BJ (cell line): ENCODE measurements at regions not wholly inside any gene's neighbourhood (a gene's known extent, or its start where the extent isn't known, plus 50 kb on each side); places are given as distances from the start of the nearest gene placed in this dataset.

ENCODE experiments used
- CTCF ChIA-PET: fragments of 350-600 bp; formaldehyde crosslinking; extraction: SDS; loops from one replicate; lab custom pipeline; 2021; ENCODE audit warnings: antibody characterized with exemption, inconsistent platforms; lab: Yijun Ruan, JAX
- POLR2A ChIA-PET: fragments of 300-600 bp; sonication (Branson Sonifier 250); formaldehyde crosslinking; extraction: SDS; loops from one replicate; lab custom pipeline; 2021; ENCODE audit warnings: antibody characterized with exemption; lab: Charles Lee
- DNase-seq: peaks from one replicate; pipeline ENCODE4 v3.0.0-alpha.2; 2011; ENCODE audit warnings: low read depth
- H3K27me3 ChIP-seq: 2 replicates; pipeline ENCODE4 v1.6.0; 2011; ENCODE audit warnings: low read length; ENCODE audit not compliant: control insufficient read depth, insufficient read depth
- H3K36me3 ChIP-seq: 2 replicates; pipeline ENCODE4 v1.5.1; 2011; ENCODE audit warnings: low read length; ENCODE audit not compliant: control insufficient read depth, insufficient read depth
- H3K4me3 ChIP-seq: 2 replicates; pipeline ENCODE4 v1.5.1; 2011; ENCODE audit warnings: low read depth, mild to moderate bottlenecking, control low read depth, low read length
- TF ChIP-seq, protein P1 (sequence below): IDR thresholded peaks from 2 replicates; pipeline ENCODE4 v1.5.1; 2011; ENCODE audit warnings: low read depth, mild to moderate bottlenecking, control low read depth, inconsistent platforms, low read length, moderate library complexity; ENCODE audit not compliant: insufficient read depth

DNA sequence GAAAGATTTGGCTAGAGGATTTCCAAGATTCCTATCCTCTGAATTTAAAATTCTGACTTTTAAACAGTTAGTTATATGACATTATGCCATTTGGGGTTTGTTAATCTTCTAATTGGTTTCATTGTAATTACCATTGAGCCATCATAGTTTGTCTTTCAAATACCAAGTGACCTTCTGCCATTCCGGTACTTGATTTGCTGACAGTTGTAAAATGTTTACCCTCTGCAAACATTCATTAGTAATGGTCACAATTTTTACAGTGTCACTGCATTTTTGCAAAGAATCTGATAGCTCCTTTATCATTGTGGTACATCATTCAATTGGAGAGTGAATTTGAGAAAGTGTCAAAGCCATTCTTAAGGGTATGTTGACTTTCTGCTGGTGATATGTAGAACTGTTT, 645.0 kb upstream of the TBL1XR1 start:
- Histone ChIP-seq H3K27me3 (no peaks in the 10 kb centered on the region), H3K36me3 (no peaks in the 10 kb centered on the region), H3K4me3 (no peak overlapping the region)
- DNase-seq: no peak
- POLR2A ChIA-PET: no interaction called here
- CTCF ChIA-PET: no interaction called here
- TF ChIP-seq, protein P1, sequence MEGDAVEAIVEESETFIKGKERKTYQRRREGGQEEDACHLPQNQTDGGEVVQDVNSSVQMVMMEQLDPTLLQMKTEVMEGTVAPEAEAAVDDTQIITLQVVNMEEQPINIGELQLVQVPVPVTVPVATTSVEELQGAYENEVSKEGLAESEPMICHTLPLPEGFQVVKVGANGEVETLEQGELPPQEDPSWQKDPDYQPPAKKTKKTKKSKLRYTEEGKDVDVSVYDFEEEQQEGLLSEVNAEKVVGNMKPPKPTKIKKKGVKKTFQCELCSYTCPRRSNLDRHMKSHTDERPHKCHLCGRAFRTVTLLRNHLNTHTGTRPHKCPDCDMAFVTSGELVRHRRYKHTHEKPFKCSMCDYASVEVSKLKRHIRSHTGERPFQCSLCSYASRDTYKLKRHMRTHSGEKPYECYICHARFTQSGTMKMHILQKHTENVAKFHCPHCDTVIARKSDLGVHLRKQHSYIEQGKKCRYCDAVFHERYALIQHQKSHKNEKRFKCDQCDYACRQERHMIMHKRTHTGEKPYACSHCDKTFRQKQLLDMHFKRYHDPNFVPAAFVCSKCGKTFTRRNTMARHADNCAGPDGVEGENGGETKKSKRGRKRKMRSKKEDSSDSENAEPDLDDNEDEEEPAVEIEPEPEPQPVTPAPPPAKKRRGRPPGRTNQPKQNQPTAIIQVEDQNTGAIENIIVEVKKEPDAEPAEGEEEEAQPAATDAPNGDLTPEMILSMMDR: no peak

DNA sequence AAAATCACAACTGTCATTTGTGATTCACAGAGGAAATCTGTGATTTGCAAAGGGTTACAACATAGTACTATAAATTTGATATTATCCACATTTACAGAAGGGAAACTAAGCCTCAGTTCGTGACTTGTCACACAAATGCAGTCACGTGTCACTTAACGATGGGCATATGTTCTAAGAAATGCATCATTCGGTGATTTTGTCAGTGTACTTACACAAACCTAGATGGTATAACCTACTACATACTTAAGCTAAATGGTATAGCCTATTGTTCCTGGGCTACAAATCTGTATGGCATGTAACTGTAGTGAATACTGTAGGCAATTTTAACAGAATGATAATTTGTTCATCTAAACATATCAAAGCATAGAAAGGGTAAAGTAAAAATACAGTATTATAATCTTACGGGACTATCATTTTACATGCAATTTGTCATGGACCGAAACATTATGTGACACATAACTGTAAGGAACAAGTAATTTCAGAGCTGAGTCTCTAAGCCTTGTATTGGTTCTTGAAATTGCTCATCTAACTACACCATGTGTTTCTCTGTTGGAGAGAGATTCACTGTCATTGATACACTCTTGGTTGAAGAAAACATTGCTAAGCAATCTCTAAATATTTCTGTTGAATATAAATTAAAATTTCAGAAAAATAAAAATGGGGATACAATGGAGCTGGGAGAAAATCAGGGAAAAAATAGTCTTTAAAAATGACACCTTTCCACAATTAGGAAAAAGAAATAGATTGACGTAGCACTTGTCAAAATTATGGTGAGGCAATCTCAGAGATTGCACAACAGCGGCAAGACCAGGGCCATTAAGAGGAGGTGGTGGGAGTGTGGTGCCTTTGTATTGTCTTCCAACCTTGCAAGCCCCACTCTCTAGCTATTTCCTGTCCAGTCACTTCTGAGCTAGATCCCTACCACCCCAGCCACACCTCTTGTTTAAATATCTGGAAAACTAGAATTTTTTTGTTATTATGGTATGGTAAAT, 645.8 kb upstream of the TBL1XR1 start:
- no peak for DNase-seq
- ChIA-PET POLR2A (no interaction called here), CTCF (interaction anchor here (1.4 kb wide), 1 partner anchor 9 kb away, joined by 4 read pairs; no protein-coding TSS in a partner anchor)

DNA sequence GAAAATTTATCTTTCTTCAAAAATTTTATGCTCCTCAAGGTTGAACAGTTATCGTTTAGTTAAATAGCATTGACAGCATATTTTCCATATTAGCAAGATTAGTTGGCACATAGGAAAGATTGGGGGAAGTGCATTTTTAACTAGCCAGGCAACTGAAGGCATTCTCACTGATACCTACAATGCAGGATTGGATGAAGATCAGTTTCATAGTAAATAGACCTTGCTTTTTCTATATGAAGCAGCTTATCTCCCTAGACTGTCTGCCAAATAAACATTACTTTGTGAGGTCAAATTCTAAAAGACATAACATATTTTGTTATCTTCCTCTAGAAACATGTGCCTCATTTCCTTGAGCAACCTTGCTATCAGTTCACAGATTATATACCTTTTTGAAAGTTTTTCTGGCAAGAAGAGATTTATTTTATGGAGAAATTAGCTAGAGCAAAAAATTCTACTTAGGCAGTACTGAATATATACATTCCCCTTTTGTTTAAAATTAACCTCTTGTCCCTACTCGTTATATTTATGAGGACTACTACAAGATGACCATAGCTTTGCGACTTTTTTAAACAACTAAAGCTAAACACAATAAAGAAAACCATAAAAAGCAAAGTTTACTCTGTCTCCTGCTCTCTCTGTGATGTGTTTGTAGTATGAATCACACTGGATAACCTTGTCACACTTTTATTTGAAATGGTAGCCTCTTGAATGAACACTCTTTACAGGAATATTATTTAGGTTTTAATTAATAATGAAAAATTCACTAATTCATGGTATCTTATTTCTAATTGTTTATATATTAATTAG, 654.9 kb upstream of the TBL1XR1 start:
- TF ChIP-seq, protein P1: no peak
- H3K4me3 ChIP-seq: no peak overlapping the region
- ChIA-PET POLR2A (no interaction called here), CTCF (interaction anchor here (0.8 to 1.2 kb wide), 2 partner anchors 8 to 720 kb away, joined by 3 to 4 read pairs; no protein-coding TSS in a partner anchor)
- no peaks in the 10 kb centered on the region for H3K36me3 ChIP-seq
- no peak for DNase-seq
- H3K27me3 ChIP-seq: no peaks in the 10 kb centered on the region

More for the DNA sequence above, 645.8 kb upstream of the TBL1XR1 start:
- Histone ChIP-seq H3K4me3 (no peak overlapping the region), H3K27me3 (no peaks in the 10 kb centered on the region), H3K36me3 (no peaks in the 10 kb centered on the region)
- TF ChIP-seq, protein P1: no peak

DNA sequence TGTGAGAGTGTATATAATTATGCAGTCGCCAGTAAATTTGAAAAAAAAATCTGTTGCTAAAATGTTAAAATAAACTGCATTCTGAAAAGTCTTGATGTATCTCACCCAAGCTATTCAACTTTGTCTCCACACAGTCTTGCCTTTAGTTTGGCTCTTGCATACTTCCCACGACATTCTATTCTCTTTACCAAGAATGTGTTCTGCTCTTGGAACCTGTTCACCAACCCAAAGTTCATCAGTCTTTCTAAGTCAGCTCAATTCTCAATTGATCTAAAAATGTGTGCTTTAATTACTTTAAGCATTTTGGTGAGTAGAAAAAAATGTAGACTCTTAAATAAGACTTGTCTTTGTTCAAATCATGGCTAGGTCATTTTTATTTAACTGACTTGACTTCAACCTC, 657.7 kb upstream of the TBL1XR1 start:
- ChIA-PET CTCF (no interaction called here), POLR2A (no interaction called here)
- no peaks in the 10 kb centered on the region for H3K27me3 ChIP-seq
- no peak for DNase-seq
- H3K36me3 ChIP-seq: no peaks in the 10 kb centered on the region
- TF ChIP-seq, protein P1: no peak
- no peak overlapping the region for H3K4me3 ChIP-seq

DNA sequence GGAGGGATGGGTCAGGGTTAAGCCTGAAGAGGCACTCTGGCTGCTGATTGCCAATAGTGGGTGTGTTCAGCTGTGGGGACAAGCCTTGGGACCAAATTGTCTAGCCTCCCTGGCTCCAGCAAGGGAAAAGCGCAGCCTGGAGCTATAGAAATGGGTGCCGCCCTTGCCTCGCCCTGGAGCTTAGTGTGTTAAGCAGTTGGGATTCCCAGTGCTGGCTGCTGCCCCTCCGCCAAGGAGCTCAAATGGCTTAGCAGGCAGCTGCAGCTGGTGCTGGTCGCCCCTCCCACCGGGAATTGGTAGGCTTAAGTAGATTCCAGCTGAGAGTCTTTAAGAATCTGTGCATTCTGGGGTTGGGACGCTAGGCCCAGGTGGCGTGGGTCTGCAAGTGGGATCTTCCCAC, 662.9 kb upstream of the TBL1XR1 start:
- TF ChIP-seq, protein P1: no peak
- CTCF ChIA-PET: no interaction called here

More for the DNA sequence above, 662.9 kb upstream of the TBL1XR1 start:
- H3K36me3 ChIP-seq: no peaks in the 10 kb centered on the region
- POLR2A ChIA-PET: no interaction called here
- H3K27me3 ChIP-seq: no peaks in the 10 kb centered on the region
- no peak overlapping the region for H3K4me3 ChIP-seq
- no peak for DNase-seq
